GM18909 (cell line): ENCODE measurements at regions not wholly inside any gene's neighbourhood (a gene's known extent, or its start where the extent isn't known, plus 50 kb on each side); places are given as distances from the start of the nearest gene placed in this dataset.

ENCODE experiments used
- ATAC-seq: cut with Tn5 transposase; IDR thresholded peaks from one replicate; pipeline ENCODE4 v1.9.1; 2021; ENCODE audit warnings: mild to moderate bottlenecking; ENCODE audit not compliant: unreplicated experiment, poor library complexity

DNA sequence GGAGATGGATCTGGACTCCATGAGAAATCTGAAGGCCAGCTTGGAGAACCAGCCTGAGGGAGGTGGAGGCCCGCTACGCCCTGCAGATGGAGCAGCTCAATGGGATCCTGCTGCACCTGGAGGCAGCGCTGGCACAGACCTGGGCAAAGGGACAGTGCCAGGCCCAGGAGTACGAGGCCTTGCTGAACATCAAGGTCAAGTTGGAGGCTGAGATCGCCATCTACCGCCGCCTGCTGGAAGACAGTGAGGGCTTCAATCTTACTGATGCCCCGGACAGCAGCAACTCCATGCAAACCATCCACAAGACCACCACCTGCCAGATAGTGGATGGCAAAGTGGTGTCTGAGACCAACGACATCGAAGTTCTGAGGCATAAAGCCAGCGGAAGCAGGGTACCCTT lies 601.5 kb upstream of the ZP4 start:
- ATAC-seq: no peak

DNA sequence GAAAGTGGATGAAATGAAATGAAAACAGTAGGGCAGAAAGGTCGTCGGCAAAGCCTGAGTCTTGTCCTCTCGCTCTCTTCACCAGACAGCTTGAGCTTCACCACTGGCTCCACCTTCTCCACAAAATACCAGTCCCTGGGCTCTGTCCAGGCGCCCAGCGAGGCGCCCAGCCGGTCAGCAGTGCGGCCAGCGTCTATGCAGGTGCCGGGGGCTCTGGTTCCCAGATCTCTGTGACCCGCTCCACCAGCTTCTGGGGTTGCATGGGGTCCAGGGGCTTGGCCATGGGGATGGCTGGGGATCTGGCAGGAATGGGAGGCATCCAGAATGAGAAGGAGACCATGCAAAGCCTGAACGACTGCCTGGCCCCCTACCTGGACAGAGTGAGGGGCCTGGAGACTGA lies 600.5 kb upstream of the ZP4 start:
- no peak for ATAC-seq

DNA sequence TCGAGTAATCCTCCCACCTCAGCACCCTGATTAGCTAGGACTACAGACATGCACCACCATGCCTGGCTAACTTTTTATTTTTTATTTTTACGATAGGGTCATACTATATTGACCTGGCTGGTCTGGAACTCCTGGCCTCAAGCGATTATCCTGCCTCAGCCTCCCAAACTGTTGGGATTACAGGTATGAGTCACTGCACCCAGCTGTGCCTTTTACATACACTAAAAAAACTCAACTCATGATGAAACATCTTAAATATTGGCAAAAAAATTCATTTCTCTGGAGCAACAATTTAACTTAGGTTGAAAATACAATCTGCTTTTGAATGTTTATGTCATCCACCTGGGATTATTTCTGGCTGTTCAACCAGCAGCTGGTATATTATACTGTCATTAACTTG lies 598.3 kb upstream of the ZP4 start:
- no peak for ATAC-seq

GRCh38 chr1:238488401-238488800 lies 597.7 kb upstream of the ZP4 start:
- ATAC-seq: no peak

DNA sequence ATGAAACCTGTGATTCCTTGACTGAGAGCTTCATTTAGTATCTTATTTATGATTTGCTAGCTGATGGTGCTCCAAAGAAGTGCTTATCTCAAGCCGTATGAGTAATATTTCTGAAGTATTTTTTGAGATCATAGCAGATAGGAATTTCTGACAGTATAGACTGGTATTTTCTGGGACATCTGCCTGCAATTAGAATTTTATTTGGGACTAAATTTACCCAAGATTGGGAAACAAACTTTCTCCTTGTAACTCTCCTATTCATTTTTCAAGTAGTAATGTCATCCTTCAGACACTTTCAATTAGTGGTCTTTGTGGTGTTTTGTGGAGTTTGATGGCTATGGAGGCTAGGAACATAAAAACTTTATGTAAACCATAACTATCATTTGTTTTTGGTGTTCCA lies 597.2 kb upstream of the ZP4 start:
- ATAC-seq: no peak

DNA sequence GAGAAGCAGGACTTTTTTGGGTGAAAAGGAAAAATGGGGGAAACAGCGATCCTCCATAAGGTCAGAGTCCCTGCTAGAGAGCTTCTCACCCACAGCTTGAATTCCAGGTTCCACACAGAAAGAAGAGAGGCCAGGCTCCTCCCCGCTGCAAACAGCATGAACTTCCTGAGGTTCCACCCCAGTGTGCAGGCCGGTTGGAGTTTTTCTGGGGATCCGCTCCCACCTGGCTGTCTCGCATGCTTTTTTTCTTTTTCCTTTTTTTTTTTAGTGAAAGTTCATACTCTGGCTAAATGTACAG lies 595.1 kb upstream of the ZP4 start:
- ATAC-seq: no peak

DNA sequence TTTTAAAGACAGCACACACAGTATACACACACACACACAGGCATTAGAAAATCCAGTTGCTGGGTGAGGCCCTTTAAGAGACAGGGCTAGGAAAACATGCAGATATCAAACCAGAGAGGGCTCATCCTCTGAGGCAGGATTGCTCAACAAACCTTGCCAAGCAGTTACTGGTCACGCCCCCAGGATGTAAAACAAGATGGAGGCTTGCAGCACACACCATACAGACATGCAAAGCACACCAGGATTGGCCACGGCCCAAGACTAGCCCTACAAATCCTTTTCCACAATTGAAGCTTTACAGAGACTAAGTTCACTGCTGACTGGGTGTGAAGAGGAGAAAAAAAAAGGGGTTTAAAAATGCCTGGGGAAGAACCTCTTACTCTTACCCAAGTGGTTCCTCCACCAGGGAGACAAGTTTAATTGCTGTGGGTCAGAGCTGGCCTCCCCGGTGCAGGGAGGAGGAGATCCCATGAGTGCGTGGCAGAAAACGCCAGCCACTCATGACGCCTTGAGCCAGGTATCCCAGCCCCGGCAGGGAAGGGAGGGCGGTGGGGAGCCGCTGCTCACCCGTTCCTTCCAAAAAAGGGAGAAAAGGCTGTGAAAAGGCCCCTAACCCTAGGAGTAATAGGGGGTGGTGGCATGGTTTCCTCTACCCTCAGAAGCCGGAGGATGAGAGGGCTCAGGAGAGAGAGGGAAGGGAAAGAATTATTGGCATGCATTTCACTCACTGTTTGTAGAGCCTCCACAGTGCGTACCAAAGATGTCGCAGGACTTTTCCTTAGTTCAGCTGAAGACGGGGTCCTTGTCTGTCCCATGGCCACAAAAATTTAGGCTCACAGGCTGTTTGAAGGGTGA lies 594.6 kb upstream of the ZP4 start:
- no peak for ATAC-seq

- no peak for ATAC-seq
Observed at GRCh38 chr1:238484121-238484520, 593.4 kb upstream of the ZP4 start.

- no peak for ATAC-seq
Observed at GRCh38 chr1:238476841-238477240, 586.1 kb upstream of the ZP4 start.

- ATAC-seq: no peak
Observed at GRCh38 chr1:238475712-238476111, 585.0 kb upstream of the ZP4 start.

GRCh38 chr1:238474263-238474662 lies 583.5 kb upstream of the ZP4 start:
- ATAC-seq: no peak

DNA sequence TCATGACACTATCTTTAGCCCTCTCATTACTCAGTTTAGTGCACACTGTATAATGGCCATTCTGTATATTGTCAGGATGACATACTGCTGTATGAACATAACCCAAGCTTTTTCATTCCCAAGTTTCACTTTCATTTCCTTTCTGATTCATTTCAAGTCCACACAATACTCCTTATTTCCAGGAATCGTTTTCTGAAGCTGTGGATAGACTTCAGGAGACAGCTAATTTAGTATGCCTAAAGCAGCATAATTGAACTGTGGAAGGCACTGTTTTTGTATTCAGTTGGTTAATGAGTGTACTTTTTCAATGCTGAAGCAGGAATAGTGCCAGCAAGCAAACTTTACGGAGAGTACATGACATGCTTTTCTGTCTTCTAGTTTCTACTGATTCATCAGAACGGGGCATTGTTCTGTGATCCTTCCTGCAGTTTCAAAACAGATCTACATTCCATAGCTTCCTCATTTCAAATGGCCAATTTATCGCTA lies 578.5 kb upstream of the ZP4 start:
- no peak for ATAC-seq

- no peak for ATAC-seq
Observed at GRCh38 chr1:238468068-238468467, 577.3 kb upstream of the ZP4 start.

DNA sequence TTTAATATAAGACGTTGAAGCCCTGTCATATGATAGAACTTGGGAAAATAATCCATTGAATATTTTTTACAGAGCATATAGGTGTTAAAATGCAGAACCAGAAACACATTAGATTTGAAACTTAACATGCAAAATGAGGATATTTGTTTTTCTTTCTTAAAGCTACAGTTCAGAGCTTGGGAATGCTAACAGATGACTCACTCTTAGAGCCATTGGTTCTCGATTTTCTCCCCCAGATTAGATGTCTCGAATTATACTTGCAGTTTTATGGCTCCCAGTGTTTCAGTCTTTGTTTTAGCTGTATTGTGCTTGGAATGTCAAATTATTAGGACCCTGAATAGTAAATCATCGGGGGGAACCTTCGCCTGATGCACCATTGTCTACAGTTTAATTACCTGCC lies 575.7 kb upstream of the ZP4 start:
- ATAC-seq: no peak

- ATAC-seq: no peak
Observed at GRCh38 chr1:238465449-238465848, 574.7 kb upstream of the ZP4 start.

DNA sequence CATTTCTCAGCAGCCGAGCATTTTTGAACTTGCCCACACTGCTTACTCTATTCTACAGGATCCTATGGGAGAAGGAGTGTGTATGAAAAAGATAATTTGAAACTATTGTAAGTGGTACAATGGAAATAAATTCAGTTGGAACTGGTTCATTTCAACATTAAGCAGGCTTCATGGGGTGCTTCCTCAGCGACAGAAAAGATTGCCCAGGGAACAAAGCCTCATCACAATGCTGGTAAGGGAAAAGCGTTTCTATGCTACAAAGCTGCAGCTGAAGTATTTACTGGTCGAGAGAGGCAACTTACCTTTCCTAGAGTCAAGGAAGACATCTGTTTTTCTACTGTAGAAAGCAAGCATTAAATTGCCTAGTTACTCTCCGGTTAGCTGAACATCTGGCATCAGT lies 568.2 kb upstream of the ZP4 start:
- no peak for ATAC-seq

DNA sequence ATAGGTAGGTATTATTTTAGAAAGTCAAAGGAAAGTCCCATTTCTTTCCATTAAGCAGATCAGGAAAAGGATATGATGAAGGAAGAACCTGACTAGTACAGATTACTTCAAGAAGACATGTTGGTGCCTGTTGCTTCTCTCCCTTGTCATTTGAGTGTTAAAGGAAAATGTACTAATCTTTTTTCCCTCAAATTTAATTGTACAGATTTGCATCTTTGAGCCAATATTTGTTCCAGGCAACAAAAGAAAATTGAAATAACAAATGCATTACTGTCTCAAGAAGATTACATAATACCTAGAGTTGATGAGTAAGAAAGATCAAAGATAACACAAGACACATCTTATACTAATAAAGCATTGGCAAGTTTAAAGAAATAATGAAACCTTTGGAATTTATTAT lies 566.9 kb upstream of the ZP4 start:
- ATAC-seq: no peak

- no peak for ATAC-seq
Observed at GRCh38 chr1:238451781-238452310, 561.1 kb upstream of the ZP4 start.

GRCh38 chr1:238450976-238451375 lies 560.3 kb upstream of the ZP4 start:
- no peak for ATAC-seq

GRCh38 chr1:238443687-238444086 lies 553.0 kb upstream of the ZP4 start:
- no peak for ATAC-seq

DNA sequence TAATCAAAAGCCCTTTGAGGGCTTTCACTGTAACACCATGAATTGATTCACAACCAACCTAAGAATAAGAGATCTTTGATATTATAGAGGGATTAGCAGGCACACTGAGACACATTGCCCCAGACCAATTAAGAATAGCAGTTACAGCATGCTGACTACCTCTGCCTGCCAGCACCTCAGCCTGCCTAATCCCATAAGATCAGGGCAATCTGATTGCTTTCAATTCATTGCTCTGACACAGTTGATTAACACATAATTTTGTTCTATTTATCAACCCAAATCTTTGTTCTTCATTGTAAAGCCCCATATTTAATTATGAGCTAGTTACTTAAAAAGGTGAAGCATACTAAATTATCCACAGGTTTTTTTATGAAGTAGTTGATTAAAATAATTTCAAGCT lies 548.8 kb upstream of the ZP4 start:
- ATAC-seq: no peak
